ENCODE measurements at regions not wholly inside any gene's neighbourhood (a gene's known extent, or its start where the extent isn't known, plus 50 kb on each side); places are given as distances from the start of the nearest gene placed in this dataset.

DNA sequence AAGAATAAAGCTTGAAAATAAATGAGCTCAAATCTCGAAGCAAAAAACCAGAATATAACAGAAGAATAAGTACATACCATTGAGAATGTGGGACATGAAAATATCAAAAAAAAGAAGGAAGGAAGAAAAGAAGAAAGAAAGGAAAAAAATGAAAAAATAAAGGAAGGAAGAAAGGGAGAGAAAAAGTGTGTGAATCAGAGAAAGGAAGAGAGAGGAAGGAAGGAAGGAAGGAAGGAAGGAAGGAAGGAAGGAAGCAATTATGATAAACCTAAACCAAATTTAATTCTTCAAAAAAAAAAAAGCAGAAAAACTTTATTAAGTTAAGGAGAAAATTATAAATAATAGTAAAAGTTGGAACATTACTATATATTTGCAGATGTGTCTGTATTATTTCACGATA, 949.8 kb downstream of the NLGN4X start:
- DNase-seq: no peak

DNA sequence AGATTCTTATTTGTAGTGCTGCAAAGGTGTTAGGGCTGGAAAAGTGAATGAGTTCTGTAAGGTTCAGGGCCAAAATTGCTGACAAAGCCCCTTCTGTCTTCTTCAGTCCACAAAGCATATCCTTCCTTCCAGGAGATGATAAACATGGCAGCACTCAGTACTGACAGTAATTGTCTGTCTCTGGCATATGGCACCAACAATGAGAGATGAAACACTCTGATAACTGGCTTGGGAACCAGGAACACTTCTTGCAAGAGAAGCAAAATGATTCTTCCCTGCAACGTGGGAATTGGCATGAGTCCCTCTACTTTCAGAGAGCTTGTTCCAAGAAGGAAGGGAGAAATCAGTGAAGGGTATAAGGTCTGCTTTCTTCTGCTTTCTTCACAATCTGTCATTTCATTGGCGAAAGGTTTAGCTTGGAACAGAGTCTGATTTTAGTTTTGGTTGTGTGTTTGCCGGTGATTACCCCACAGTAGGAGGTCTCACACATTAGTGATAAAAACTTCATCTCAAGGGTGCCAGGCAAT, 963.3 kb downstream of the NLGN4X start:
- DNase-seq: no peak

DNA sequence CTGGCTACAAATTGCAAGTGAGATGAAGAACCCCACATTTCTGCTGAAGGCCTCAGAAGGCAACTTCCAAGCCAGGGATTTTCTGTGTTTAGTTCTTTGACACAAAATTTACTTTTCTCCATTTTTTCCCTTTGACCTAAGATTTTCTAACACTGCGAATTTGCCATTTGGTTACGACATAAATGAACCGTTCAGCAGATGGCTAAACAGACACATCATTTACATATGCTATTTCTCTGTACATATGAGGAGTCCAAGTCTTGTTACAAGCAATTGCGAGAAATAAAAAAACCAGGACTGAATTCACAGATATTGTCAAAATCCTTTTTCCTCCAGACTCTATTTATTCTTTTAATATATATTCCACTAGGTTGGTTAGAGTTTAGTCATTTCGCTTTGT, 978.6 kb downstream of the NLGN4X start:
- no peak for DNase-seq

- no peak for DNase-seq
These were observed 986.4 kb downstream of the NLGN4X start for GRCh38 chrX:5242091-5242790.

GRCh38 chrX:5236749-5237148, 991.9 kb downstream of the NLGN4X start:
- no peak for DNase-seq

- DNase-seq: no peak
These were observed 992.6 kb downstream of the NLGN4X start for GRCh38 chrX:5236096-5236495.

GRCh38 chrX:5233830-5234229, 994.8 kb downstream of the NLGN4X start:
- DNase-seq: no peak

DNA sequence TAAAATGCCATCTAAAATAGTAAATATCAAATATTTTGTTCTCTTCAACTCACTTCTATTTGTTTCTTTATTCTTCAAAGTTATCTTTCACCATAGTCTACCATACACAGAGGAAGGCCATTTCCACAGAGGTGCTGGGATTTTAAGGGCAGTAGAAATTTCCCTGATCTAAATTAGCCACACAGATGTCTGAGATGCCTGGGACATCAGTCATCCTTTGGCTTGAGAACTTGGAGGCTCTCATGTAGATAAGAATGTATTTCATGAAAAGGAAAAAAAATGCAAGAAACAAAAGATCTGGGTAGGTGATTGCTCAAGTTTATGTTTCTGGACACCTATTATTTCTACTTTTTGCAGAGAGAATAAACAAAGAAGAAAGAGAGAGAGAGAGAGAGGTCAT, 1008.2 kb downstream of the NLGN4X start:
- no peak for DNase-seq

DNA sequence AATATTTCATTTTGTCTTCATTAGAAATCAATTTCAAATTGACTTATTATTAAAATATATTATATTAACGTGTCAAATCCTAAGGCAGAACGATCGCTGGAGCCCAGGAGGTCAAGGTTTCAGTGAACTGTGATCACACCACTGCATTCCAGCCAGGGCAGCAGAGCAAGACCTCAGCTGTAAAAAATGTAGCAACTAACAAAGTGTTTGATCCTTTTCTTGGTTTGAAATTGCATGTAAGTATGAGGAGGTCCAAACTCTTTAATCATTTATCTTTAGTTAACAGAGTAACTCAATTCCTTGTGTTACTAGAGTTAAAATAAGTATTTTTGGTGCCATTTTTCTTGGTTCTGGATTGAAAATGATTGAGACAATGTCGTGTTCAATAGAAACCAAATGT, 1033.9 kb downstream of the NLGN4X start:
- DNase-seq: no peak

DNA sequence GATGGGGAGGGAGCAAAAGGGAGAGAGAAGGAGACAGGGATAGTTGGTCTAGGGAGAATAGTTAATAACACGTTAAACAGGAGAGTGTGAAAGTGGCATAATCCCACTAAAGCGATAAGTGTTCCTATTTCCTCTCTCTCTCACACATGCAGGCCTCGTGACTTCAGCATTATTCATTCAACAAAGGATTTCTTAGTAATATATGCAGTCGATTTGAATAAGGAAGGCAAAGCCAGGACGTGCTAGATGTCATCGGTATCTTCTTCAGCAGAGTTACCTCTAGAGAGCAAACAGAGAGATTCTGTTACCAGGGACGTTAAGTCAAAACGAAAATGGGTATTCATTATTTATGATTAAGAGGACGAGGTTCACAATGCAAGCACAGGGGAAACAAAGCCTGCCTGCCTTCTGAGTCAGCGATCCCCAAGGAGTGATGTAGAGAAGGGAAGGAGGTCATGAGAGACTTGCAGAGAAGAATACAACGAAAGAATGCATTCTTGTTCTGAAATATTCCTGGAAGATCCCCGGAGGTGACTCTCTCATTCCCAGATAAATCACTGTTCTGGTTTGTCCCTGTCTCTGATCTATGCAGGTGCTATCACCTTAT, 1048.4 kb downstream of the NLGN4X start:
- DNase-seq: no peak

DNA sequence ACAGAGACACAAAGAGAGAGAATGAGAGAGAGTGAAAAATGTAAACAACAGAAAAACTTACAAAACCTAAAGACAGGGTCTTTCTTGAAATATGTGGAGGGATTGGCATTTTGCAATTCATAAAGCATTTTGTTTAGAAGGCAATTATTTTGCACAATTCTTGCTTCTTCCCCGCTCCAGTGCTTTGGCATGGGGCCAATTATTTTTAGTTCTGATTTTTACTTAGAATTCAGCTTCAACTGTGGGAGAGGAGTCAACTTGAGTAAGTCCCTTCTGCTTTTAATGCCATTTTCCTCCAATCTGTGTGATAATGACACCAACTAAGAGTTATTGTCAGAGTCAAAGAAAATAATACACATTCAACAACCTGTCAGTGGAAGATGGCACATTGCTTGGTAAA, 1051.9 kb downstream of the NLGN4X start:
- DNase-seq: no peak

- no peak for DNase-seq
These were observed 1065.0 kb downstream of the NLGN4X start for GRCh38 chrX:5163663-5164062.

DNA sequence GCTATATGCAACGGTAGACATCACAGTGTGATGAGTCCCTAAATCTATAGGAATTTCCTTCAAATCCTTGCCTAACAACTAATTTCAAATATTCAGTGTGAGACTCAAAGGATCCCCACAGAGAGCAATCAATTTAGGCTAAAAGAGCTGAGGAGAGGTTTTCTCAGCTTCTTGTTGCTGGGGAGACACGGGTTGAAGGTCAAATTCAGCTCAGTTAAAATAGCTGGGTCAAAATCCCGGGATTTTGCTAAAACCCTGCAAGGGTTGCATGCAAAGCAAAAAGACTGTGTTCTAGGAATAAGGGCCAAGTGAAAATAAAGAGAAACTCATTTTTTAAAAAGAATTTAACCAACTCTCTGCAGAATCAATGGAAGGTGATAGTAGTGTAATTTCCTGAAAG, 1073.4 kb downstream of the NLGN4X start:
- no peak for DNase-seq

DNA sequence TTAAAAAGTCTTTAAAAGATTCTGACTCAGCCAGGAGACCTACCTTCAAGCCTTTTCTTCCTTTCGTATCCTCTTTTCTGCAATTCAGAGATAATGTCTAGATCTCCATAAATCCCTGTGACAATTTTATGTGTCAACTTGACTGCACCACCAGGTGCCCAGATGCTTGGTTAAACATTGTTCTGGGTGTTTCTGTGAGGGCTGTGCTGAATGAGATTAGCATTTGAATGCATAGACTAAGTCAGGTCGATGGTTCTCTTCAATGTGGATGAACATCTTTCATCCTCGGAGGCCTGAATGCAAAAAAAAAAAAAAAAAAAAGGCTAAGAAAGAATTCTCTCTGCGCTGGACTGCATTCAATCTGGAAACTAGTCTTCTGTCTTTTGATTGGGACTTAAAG, 1082.7 kb downstream of the NLGN4X start:
- no peak for DNase-seq

DNA sequence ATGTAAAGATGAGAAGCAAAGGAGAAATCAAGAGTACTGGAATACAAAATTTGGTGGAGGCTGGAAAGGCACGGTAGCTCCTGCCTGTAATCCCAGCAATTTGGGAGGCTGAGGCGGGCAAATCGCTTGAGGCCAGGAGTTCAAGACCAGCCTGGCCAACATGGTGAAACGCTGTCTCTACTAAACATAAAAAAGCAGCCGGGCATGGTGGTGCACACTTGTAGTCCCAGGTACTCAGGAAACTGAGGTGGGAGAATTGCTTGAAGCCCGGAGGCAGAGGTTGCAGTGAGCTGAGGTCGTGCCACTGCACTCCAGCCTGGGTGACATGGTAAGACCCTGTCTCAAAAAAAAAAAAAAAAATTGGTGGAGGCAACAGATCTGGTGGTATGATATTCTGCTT, 1086.0 kb downstream of the NLGN4X start:
- DNase-seq: no peak

GRCh38 chrX:5122181-5122678, 1106.4 kb downstream of the NLGN4X start:
- DNase-seq: no peak

- DNase-seq: no peak
These were observed 1110.9 kb downstream of the NLGN4X start for GRCh38 chrX:5117816-5118215.

DNA sequence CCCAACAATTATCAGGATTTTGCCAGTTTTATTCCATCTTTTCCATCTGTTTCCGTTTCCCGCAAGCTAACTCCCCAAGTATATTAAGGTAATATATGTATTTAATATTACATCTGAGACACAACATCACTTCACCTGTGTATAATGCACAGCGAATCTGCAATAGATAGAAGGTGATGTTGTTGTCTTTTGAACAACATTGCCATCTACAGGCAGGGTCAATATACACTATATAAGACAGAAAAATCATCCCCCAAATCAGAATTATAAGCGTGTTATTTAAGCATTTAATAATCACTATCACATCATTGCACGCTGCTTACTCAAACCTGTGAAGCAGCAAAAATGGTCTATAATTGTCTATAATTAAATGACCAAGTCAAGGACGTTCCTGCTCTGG, 1115.5 kb downstream of the NLGN4X start:
- DNase-seq: no peak

DNA sequence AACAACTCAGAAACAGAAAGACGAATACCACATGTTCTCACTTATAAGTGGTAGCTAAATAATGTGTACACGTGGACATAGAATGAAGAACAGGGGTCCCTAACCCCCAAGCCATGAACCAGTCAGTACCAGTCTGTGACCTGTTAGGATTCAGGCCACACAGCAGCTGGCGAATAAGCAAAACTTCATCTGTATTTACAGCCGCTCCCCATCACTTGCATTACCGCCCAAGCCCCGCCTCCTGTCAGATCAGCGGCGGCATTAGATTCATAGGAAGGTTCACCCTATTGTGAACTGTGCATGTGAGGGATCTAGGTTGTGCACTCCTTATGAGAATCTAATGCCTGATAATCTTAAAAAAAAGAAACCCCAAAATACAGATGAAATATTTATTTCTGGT, 1128.7 kb downstream of the NLGN4X start:
- no peak for DNase-seq

DNA sequence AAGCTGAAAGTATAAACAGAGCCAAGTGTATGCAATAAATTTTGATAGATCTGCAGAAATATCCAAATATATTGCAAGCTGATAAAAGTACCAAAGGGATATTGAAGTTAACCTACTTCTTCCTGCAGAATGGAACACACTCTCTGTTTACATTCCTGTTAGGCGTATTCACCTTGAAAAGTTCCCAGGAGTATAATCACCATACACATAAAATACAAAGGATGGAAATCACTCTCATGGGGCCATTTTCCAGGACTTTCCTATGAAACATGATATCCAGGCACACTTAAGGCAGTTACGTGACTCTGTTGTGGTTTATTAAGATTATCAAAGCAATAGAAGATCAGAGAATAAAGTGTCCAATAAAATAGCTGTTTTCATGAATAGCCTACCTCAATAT, 1142.3 kb downstream of the NLGN4X start:
- no peak for DNase-seq

DNA sequence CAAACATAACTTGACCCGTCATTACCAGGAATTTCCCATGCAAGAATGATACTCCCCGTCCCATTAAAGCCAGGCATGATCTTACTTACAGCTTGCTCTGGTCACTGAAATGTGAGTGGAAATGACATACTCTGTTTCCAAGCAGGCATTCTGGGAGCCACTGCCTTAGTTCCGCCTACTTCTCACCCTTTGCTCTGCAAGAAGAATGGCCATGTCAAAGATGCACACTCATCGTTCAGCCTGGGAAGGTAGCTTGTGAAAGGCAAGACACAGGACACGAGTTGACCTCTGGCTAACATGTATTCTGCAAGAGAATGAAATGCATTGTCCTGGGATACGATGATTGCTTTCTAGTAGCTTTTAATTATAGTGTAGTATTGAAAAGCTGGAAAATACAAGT, 1144.4 kb downstream of the NLGN4X start:
- DNase-seq: no peak

DNA sequence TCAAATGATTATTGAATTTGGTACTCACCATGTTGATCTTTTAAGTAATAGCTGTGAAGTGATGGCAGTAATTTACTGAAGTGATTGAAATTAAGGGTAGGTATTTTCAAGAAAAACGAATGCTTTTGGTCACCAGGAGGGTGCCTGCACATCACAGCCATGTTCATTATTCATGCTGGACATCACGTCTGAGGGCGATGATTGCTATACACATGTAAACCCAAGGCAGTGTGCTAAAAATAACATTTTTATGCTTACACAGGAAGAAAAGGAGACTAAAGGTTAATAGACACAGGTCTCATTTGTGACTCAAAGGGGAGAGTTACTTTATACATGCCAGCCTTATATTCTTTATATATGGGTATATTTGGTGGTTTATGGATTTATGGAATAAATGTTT, 1146.0 kb downstream of the NLGN4X start:
- DNase-seq: no peak

DNA sequence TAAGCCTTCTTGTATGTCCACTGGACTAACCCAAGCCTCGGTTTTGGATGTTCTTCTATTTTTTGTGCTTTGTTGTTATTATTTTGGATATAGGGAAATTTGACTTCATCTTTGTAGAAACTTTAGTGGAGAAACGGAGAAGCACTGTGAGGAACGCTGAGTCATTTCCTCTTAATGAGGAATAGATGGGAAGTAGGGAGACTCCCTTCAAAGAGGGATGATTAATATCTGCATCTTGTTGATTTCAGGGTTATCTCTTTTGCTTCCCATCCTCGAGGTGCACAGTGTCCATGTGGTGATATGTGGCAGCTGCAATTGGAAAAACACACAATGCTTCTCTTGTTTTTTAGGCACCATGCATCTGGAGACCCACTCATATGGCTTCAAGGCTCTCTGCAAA, 1147.9 kb downstream of the NLGN4X start:
- no peak for DNase-seq

GRCh38 chrX:5068550-5068949, 1160.1 kb downstream of the NLGN4X start:
- DNase-seq: no peak

DNA sequence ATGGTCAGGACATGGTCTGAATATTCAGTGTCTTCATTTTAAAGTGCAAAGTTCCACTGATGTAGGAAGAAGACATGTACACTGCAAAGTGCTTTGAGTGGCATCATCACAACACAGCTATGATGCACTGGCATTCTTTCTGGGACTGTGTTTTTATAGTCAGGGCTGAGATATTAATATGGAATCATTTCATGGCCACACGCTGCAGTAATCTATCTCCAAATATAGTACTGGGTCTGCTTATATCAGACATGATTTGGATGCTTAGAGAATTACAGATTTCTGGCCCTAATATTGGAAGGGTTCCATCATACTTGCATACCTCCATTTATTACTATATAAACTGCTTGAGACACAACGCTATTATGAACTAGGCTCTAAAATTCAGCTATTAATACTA, 1170.9 kb downstream of the NLGN4X start:
- DNase-seq: no peak
